ENCODE measurements at regions not wholly inside any gene's neighbourhood (a gene's known extent, or its start where the extent isn't known, plus 50 kb on each side); places are given as distances from the start of the nearest gene placed in this dataset.

- DNase-seq (ENCODE audit: low spot score in 2 of 2) = no peak
- Histone ChIP-seq H3K4me1 (no peaks in the 10 kb centered on the region), H3K27ac (no peak overlapping the region), H3K36me3 (no peaks in the 10 kb centered on the region), H3K9me3 (no peaks in the 10 kb centered on the region), H3K4me3 (no peak overlapping the region), H3K27me3 (no peaks in the 10 kb centered on the region)
- 67% methylated on average over 4 of the region's 4 CpGs for WGBS
- TF ChIP-seq EP300 (IDR thresholded peaks at IDR 0.05) (no peak), POLR2A (IDR thresholded peaks at IDR 0.05) (no peak), CTCF (IDR thresholded peaks at IDR 0.05) (no peak), POLR2AphosphoS5 (IDR thresholded peaks at IDR 0.05) (no peak)
These were observed 163.7 kb downstream of the ESM1 start for GRCh38 chr5:54821445-54822323.

GRCh38 chr5:54820346-54821134 is 164.9 kb downstream of the ESM1 start:
- TF ChIP-seq POLR2AphosphoS5 (IDR thresholded peaks at IDR 0.05) = no peak
- no peak for TF ChIP-seq POLR2A (IDR thresholded peaks at IDR 0.05)
- TF ChIP-seq CTCF (IDR thresholded peaks at IDR 0.05) = no peak
- TF ChIP-seq EP300 (IDR thresholded peaks at IDR 0.05) = no peak
- Histone ChIP-seq H3K4me3 (no peak overlapping the region), H3K4me1 (no peaks in the 10 kb centered on the region), H3K27me3 (no peaks in the 10 kb centered on the region), H3K27ac (no peak overlapping the region), H3K36me3 (no peaks in the 10 kb centered on the region), H3K9me3 (no peaks in the 10 kb centered on the region)
- no peak for DNase-seq (ENCODE audit: low spot score in 2 of 2)
- WGBS = 89% methylated on average over 3 of the region's 3 CpGs

GRCh38 chr5:54807421-54807820 is 178.0 kb downstream of the ESM1 start:
- no peaks in the 10 kb centered on the region for H3K27me3 ChIP-seq
- 38% methylated on average over 1 of the region's 1 CpG for WGBS
- H3K4me1 ChIP-seq = peaks cover 5% of the 10 kb centered on the region
- H3K9me3 ChIP-seq = no peaks in the 10 kb centered on the region
- no peak for TF ChIP-seq EP300 (IDR thresholded peaks at IDR 0.05)
- no peak for TF ChIP-seq POLR2A (IDR thresholded peaks at IDR 0.05)
- TF ChIP-seq CTCF (IDR thresholded peaks at IDR 0.05) = no peak
- TF ChIP-seq POLR2AphosphoS5 (IDR thresholded peaks at IDR 0.05) = no peak
- DNase-seq (ENCODE audit: low spot score in 2 of 2) = no peak
- no peak overlapping the region for H3K4me3 ChIP-seq
- no peak overlapping the region for H3K27ac ChIP-seq
- no peaks in the 10 kb centered on the region for H3K36me3 ChIP-seq

- no peaks in the 10 kb centered on the region for H3K27me3 ChIP-seq
- H3K27ac ChIP-seq = no peak overlapping the region
- 80% methylated on average over 2 of the region's 2 CpGs for WGBS
- no peaks in the 10 kb centered on the region for H3K36me3 ChIP-seq
- no peaks in the 10 kb centered on the region for H3K9me3 ChIP-seq
- TF ChIP-seq POLR2AphosphoS5 (IDR thresholded peaks at IDR 0.05) = no peak
- no peak for TF ChIP-seq EP300 (IDR thresholded peaks at IDR 0.05)
- TF ChIP-seq CTCF (IDR thresholded peaks at IDR 0.05) = no peak
- TF ChIP-seq POLR2A (IDR thresholded peaks at IDR 0.05) = no peak
- H3K4me1 ChIP-seq = peaks cover 5% of the 10 kb centered on the region
- no peak overlapping the region for H3K4me3 ChIP-seq
- DNase-seq (ENCODE audit: low spot score in 2 of 2) = no peak
These were observed 180.9 kb downstream of the ESM1 start for GRCh38 chr5:54804521-54804920.

- Histone ChIP-seq H3K4me3 (no peak overlapping the region), H3K36me3 (no peaks in the 10 kb centered on the region), H3K9me3 (no peaks in the 10 kb centered on the region), H3K4me1 (peaks cover 5% of the 10 kb centered on the region), H3K27ac (no peak overlapping the region), H3K27me3 (no peaks in the 10 kb centered on the region)
- no peak for DNase-seq (ENCODE audit: low spot score in 2 of 2)
- no peak for TF ChIP-seq POLR2AphosphoS5 (IDR thresholded peaks at IDR 0.05)
- TF ChIP-seq POLR2A (IDR thresholded peaks at IDR 0.05) = no peak
- no peak for TF ChIP-seq CTCF (IDR thresholded peaks at IDR 0.05)
- no peak for TF ChIP-seq EP300 (IDR thresholded peaks at IDR 0.05)
- WGBS = 73% methylated on average over 3 of the region's 3 CpGs
These were observed 181.3 kb downstream of the ESM1 start for GRCh38 chr5:54804086-54804485.

All from suprapubic skin (tissue), 4 donors.